ENCODE measurements at regions not wholly inside any gene's neighbourhood (a gene's known extent, or its start where the extent isn't known, plus 50 kb on each side); places are given as distances from the start of the nearest gene placed in this dataset.

- no peak for TF ChIP-seq EZH2phosphoT487 (IDR thresholded peaks at IDR 0.05)
- TF ChIP-seq, protein P1, sequence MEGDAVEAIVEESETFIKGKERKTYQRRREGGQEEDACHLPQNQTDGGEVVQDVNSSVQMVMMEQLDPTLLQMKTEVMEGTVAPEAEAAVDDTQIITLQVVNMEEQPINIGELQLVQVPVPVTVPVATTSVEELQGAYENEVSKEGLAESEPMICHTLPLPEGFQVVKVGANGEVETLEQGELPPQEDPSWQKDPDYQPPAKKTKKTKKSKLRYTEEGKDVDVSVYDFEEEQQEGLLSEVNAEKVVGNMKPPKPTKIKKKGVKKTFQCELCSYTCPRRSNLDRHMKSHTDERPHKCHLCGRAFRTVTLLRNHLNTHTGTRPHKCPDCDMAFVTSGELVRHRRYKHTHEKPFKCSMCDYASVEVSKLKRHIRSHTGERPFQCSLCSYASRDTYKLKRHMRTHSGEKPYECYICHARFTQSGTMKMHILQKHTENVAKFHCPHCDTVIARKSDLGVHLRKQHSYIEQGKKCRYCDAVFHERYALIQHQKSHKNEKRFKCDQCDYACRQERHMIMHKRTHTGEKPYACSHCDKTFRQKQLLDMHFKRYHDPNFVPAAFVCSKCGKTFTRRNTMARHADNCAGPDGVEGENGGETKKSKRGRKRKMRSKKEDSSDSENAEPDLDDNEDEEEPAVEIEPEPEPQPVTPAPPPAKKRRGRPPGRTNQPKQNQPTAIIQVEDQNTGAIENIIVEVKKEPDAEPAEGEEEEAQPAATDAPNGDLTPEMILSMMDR (IDR thresholded peaks at IDR 0.05): no peak
- no peak for TF ChIP-seq EZH2 (IDR thresholded peaks at IDR 0.05)
- Mint-ChIP-seq H3K36me3 (no peaks in the 10 kb centered on the region), H3K4me3 (no peak overlapping the region), H3K27me3 (ENCODE audit: insufficient read depth, low read depth) (peaks cover 4% of the 10 kb centered on the region), H3K27ac (no peak overlapping the region), H3K9me3 (peaks cover 7% of the 10 kb centered on the region), H3K4me1 (no peaks in the 10 kb centered on the region)
- H3K9me3 ChIP-seq (ENCODE audit: low read depth): no peaks in the 10 kb centered on the region
- H3K4me3 ChIP-seq: no peak overlapping the region
- no peak overlapping the region for H3K27ac ChIP-seq
- no peak overlapping the region for H3K9ac ChIP-seq
- no peaks in the 10 kb centered on the region for H3K36me3 ChIP-seq
- H3F3A ChIP-seq (ENCODE audit: low read depth): no peaks in the 10 kb centered on the region
- no peaks in the 10 kb centered on the region for H4K20me1 ChIP-seq (ENCODE audit: low read depth)
- DNase-seq (ENCODE audit: low spot score): no peak
- H2AFZ ChIP-seq (replicated peaks): no peak overlapping the region
- peaks cover 6% of the 10 kb centered on the region for H3K4me1 ChIP-seq
- H3K27me3 ChIP-seq: no peaks in the 10 kb centered on the region
- H3K4me2 ChIP-seq: no peak overlapping the region
- no peaks in the 10 kb centered on the region for H3K79me2 ChIP-seq (ENCODE audit: low read depth)
Observed at GRCh38 chr12:126910570-126910969, 1356.4 kb upstream of the TMEM132C start.

GRCh38 chr12:126912111-126912510 is 1354.9 kb upstream of the TMEM132C start:
- Mint-ChIP-seq H3K4me1 (no peaks in the 10 kb centered on the region), H3K9me3 (peaks cover 3% of the 10 kb centered on the region), H3K36me3 (no peaks in the 10 kb centered on the region)

GRCh38 chr12:126914170-126914793 is 1352.7 kb upstream of the TMEM132C start:
- no peak overlapping the region for H3K9ac ChIP-seq
- no peak for DNase-seq (ENCODE audit: low spot score)
- H3K27me3 Mint-ChIP-seq (ENCODE audit: insufficient read depth, low read depth): no peaks in the 10 kb centered on the region
- H3K4me2 ChIP-seq: no peak overlapping the region
- no peak overlapping the region for H3K4me3 Mint-ChIP-seq
- H3K4me3 ChIP-seq: no peak overlapping the region
- H3K9me3 ChIP-seq (ENCODE audit: low read depth): no peaks in the 10 kb centered on the region
- no peaks in the 10 kb centered on the region for H3K36me3 ChIP-seq
- no peaks in the 10 kb centered on the region for H3K4me1 Mint-ChIP-seq
- no peaks in the 10 kb centered on the region for H3K79me2 ChIP-seq (ENCODE audit: low read depth)
- no peaks in the 10 kb centered on the region for H3K4me1 ChIP-seq
- no peaks in the 10 kb centered on the region for H4K20me1 ChIP-seq (ENCODE audit: low read depth)
- no peaks in the 10 kb centered on the region for H3K27me3 ChIP-seq
- H3F3A ChIP-seq (ENCODE audit: low read depth): no peaks in the 10 kb centered on the region
- H2AFZ ChIP-seq (replicated peaks): no peak overlapping the region
- H3K9me3 Mint-ChIP-seq: peaks cover 3% of the 10 kb centered on the region
- no peaks in the 10 kb centered on the region for H3K36me3 Mint-ChIP-seq
- no peak overlapping the region for H3K27ac ChIP-seq
- TF ChIP-seq EZH2phosphoT487 (IDR thresholded peaks at IDR 0.05) (no peak), EZH2 (IDR thresholded peaks at IDR 0.05) (no peak)
- TF ChIP-seq, protein P1 (IDR thresholded peaks at IDR 0.05): no peak
- H3K27ac Mint-ChIP-seq: no peak overlapping the region

More at GRCh38 chr12:126912111-126912510, 1354.9 kb upstream of the TMEM132C start:
- no peaks in the 10 kb centered on the region for H3K27me3 ChIP-seq
- no peak overlapping the region for H3K4me3 Mint-ChIP-seq
- no peak for DNase-seq (ENCODE audit: low spot score)
- no peak overlapping the region for H3K4me2 ChIP-seq
- no peaks in the 10 kb centered on the region for H3K9me3 ChIP-seq (ENCODE audit: low read depth)
- H3K9ac ChIP-seq: no peak overlapping the region
- H3K4me3 ChIP-seq: no peak overlapping the region
- H3K36me3 ChIP-seq: no peaks in the 10 kb centered on the region
- H3F3A ChIP-seq (ENCODE audit: low read depth): no peaks in the 10 kb centered on the region
- no peaks in the 10 kb centered on the region for H3K79me2 ChIP-seq (ENCODE audit: low read depth)
- H4K20me1 ChIP-seq (ENCODE audit: low read depth): no peaks in the 10 kb centered on the region
- no peak for TF ChIP-seq EZH2 (IDR thresholded peaks at IDR 0.05)
- TF ChIP-seq EZH2phosphoT487 (IDR thresholded peaks at IDR 0.05): no peak
- TF ChIP-seq, protein P1 (IDR thresholded peaks at IDR 0.05): no peak
- no peak overlapping the region for H3K27ac Mint-ChIP-seq
- no peak overlapping the region for H3K27ac ChIP-seq
- no peaks in the 10 kb centered on the region for H3K27me3 Mint-ChIP-seq (ENCODE audit: insufficient read depth, low read depth)
- no peaks in the 10 kb centered on the region for H3K4me1 ChIP-seq
- H2AFZ ChIP-seq (replicated peaks): no peak overlapping the region
